ENCODE measurements at regions not wholly inside any gene's neighbourhood (a gene's known extent, or its start where the extent isn't known, plus 50 kb on each side); places are given as distances from the start of the nearest gene placed in this dataset.

- WGBS = 90% methylated on average over 2 of the region's 2 CpGs
- Histone ChIP-seq H3K4me3 (ENCODE audit: low read depth, low read length) (no peak overlapping the region), H3K36me3 (ENCODE audit: insufficient read depth) (no peaks in the 10 kb centered on the region), H3K4me1 (ENCODE audit: insufficient read depth) (no peaks in the 10 kb centered on the region), H3K27ac (ENCODE audit: low read depth) (no peak overlapping the region)
- no peak for DNase-seq (ENCODE audit: extremely low spot score)
These were observed 94.8 kb upstream of the DCLK2 start for GRCh38 chr4:149983401-149983800.

GRCh38 chr4:149983931-149984330, 94.3 kb upstream of the DCLK2 start:
- H3K27ac ChIP-seq (ENCODE audit: low read depth) = no peak overlapping the region
- H3K36me3 ChIP-seq (ENCODE audit: insufficient read depth) = no peaks in the 10 kb centered on the region
- H3K4me3 ChIP-seq (ENCODE audit: low read depth, low read length) = no peak overlapping the region
- no peaks in the 10 kb centered on the region for H3K4me1 ChIP-seq (ENCODE audit: insufficient read depth)
- no peak for DNase-seq (ENCODE audit: extremely low spot score)
- 97% methylated on average over 3 of the region's 3 CpGs for WGBS

GRCh38 chr4:149985981-149986380, 92.3 kb upstream of the DCLK2 start:
- no peaks in the 10 kb centered on the region for H3K4me1 ChIP-seq (ENCODE audit: insufficient read depth)
- DNase-seq (ENCODE audit: extremely low spot score) = no peak
- no peaks in the 10 kb centered on the region for H3K36me3 ChIP-seq (ENCODE audit: insufficient read depth)
- H3K27ac ChIP-seq (ENCODE audit: low read depth) = no peak overlapping the region
- H3K4me3 ChIP-seq (ENCODE audit: low read depth, low read length) = no peak overlapping the region
- WGBS = 93% methylated on average over 4 of the region's 4 CpGs

GRCh38 chr4:149986917-149987316, 91.3 kb upstream of the DCLK2 start:
- Histone ChIP-seq H3K36me3 (ENCODE audit: insufficient read depth) (no peaks in the 10 kb centered on the region), H3K4me1 (ENCODE audit: insufficient read depth) (no peaks in the 10 kb centered on the region), H3K27ac (ENCODE audit: low read depth) (no peak overlapping the region), H3K4me3 (ENCODE audit: low read depth, low read length) (no peak overlapping the region)
- DNase-seq (ENCODE audit: extremely low spot score) = no peak
- 44% methylated on average over 3 of the region's 3 CpGs for whole genome bisulfite sequencing

- Histone ChIP-seq H3K36me3 (ENCODE audit: insufficient read depth) (no peaks in the 10 kb centered on the region), H3K27ac (ENCODE audit: low read depth) (no peak overlapping the region), H3K4me1 (ENCODE audit: insufficient read depth) (no peaks in the 10 kb centered on the region), H3K4me3 (ENCODE audit: low read depth, low read length) (no peak overlapping the region)
- WGBS = 53% methylated on average over 4 of the region's 4 CpGs
- DNase-seq (ENCODE audit: extremely low spot score) = peak; percentile 33
These were observed 90.7 kb upstream of the DCLK2 start for GRCh38 chr4:149987330-149988086.

- H3K4me1 ChIP-seq (ENCODE audit: insufficient read depth) = no peaks in the 10 kb centered on the region
- peak; percentile 55 for DNase-seq (ENCODE audit: extremely low spot score)
- no peaks in the 10 kb centered on the region for H3K36me3 ChIP-seq (ENCODE audit: insufficient read depth)
- H3K4me3 ChIP-seq (ENCODE audit: low read depth, low read length) = no peak overlapping the region
- 45% methylated on average over 1 of the region's 1 CpG for WGBS
- no peak overlapping the region for H3K27ac ChIP-seq (ENCODE audit: low read depth)
These were observed 90.2 kb upstream of the DCLK2 start for GRCh38 chr4:149988087-149988410.

GRCh38 chr4:149993030-149993429, 85.2 kb upstream of the DCLK2 start:
- DNase-seq (ENCODE audit: extremely low spot score) = no peak
- no peak overlapping the region for H3K27ac ChIP-seq (ENCODE audit: low read depth)
- no peaks in the 10 kb centered on the region for H3K4me1 ChIP-seq (ENCODE audit: insufficient read depth)
- no peak overlapping the region for H3K4me3 ChIP-seq (ENCODE audit: low read depth, low read length)
- no peaks in the 10 kb centered on the region for H3K36me3 ChIP-seq (ENCODE audit: insufficient read depth)

GRCh38 chr4:149995134-149995756, 83.0 kb upstream of the DCLK2 start:
- WGBS = 75% methylated on average over 1 of the region's 1 CpG
- H3K4me1 ChIP-seq (ENCODE audit: insufficient read depth) = no peaks in the 10 kb centered on the region
- no peak overlapping the region for H3K4me3 ChIP-seq (ENCODE audit: low read depth, low read length)
- no peak overlapping the region for H3K27ac ChIP-seq (ENCODE audit: low read depth)
- no peak for DNase-seq (ENCODE audit: extremely low spot score)
- H3K36me3 ChIP-seq (ENCODE audit: insufficient read depth) = no peaks in the 10 kb centered on the region

- no peak for DNase-seq (ENCODE audit: extremely low spot score)
- Histone ChIP-seq H3K27ac (ENCODE audit: low read depth) (no peak overlapping the region), H3K4me3 (ENCODE audit: low read depth, low read length) (no peak overlapping the region), H3K36me3 (ENCODE audit: insufficient read depth) (no peaks in the 10 kb centered on the region), H3K4me1 (ENCODE audit: insufficient read depth) (no peaks in the 10 kb centered on the region)
- WGBS = 49% methylated on average over 4 of the region's 4 CpGs
These were observed 80.3 kb upstream of the DCLK2 start for GRCh38 chr4:149997881-149998421.

- Histone ChIP-seq H3K4me1 (ENCODE audit: insufficient read depth) (no peaks in the 10 kb centered on the region), H3K27ac (ENCODE audit: low read depth) (no peak overlapping the region), H3K36me3 (ENCODE audit: insufficient read depth) (no peaks in the 10 kb centered on the region), H3K4me3 (ENCODE audit: low read depth, low read length) (no peak overlapping the region)
- no peak for DNase-seq (ENCODE audit: extremely low spot score)
- 22% methylated on average over 3 of the region's 3 CpGs for WGBS
These were observed 78.7 kb upstream of the DCLK2 start for GRCh38 chr4:149999485-150000074.

GRCh38 chr4:150001815-150002214, 76.4 kb upstream of the DCLK2 start:
- Histone ChIP-seq H3K27ac (ENCODE audit: low read depth) (no peak overlapping the region), H3K4me1 (ENCODE audit: insufficient read depth) (no peaks in the 10 kb centered on the region), H3K36me3 (ENCODE audit: insufficient read depth) (no peaks in the 10 kb centered on the region), H3K4me3 (ENCODE audit: low read depth, low read length) (no peak overlapping the region)
- 92% methylated on average over 5 of the region's 5 CpGs for WGBS
- no peak for DNase-seq (ENCODE audit: extremely low spot score)

- Histone ChIP-seq H3K4me3 (ENCODE audit: low read depth, low read length) (no peak overlapping the region), H3K27ac (ENCODE audit: low read depth) (no peak overlapping the region), H3K4me1 (ENCODE audit: insufficient read depth) (no peaks in the 10 kb centered on the region), H3K36me3 (ENCODE audit: insufficient read depth) (no peaks in the 10 kb centered on the region)
- no peak for DNase-seq (ENCODE audit: extremely low spot score)
These were observed 75.7 kb upstream of the DCLK2 start for GRCh38 chr4:150002561-150002960.

GRCh38 chr4:150004481-150004880, 73.8 kb upstream of the DCLK2 start:
- no peaks in the 10 kb centered on the region for H3K36me3 ChIP-seq (ENCODE audit: insufficient read depth)
- no peak for DNase-seq (ENCODE audit: extremely low spot score)
- WGBS = 13% methylated on average over 1 of the region's 1 CpG
- no peak overlapping the region for H3K27ac ChIP-seq (ENCODE audit: low read depth)
- H3K4me1 ChIP-seq (ENCODE audit: insufficient read depth) = no peaks in the 10 kb centered on the region
- H3K4me3 ChIP-seq (ENCODE audit: low read depth, low read length) = no peak overlapping the region

- no peaks in the 10 kb centered on the region for H3K4me1 ChIP-seq (ENCODE audit: insufficient read depth)
- H3K36me3 ChIP-seq (ENCODE audit: insufficient read depth) = no peaks in the 10 kb centered on the region
- no peak overlapping the region for H3K4me3 ChIP-seq (ENCODE audit: low read depth, low read length)
- no peak overlapping the region for H3K27ac ChIP-seq (ENCODE audit: low read depth)
- no peak for DNase-seq (ENCODE audit: extremely low spot score)
- 68% methylated on average over 3 of the region's 3 CpGs for WGBS
These were observed 72.7 kb upstream of the DCLK2 start for GRCh38 chr4:150005537-150005936.
